SK-N-SH (cell line): ENCODE measurements at regions not wholly inside any gene's neighbourhood (a gene's known extent, or its start where the extent isn't known, plus 50 kb on each side); places are given as distances from the start of the nearest gene placed in this dataset.

Experiments
- CTCF ChIA-PET: fragments of 300-600, 350-600 bp; formaldehyde crosslinking; extraction: SDS; loops from one replicate; lab custom pipeline; 2021; lab: Yijun Ruan, JAX
- POLR2A ChIA-PET: fragments of 350-600 bp; sonication (Branson Sonifier 250); formaldehyde crosslinking; extraction: SDS; loops from one replicate; lab custom pipeline; 2020; ENCODE audit warnings: antibody characterized with exemption, inconsistent platforms; lab: Yijun Ruan, JAX
- DNase-seq: peaks from one replicate; pipeline ENCODE4 v3.0.0; 2012
- H2AFZ ChIP-seq: fragments of 200-600 bp; sonication (generic); 2 replicates; pipeline ENCODE4 v1.8.1; 2016; ENCODE audit warnings: antibody characterized with exemption, mild to moderate bottlenecking, low read depth
- H3F3A ChIP-seq: fragments of 200-600 bp; sonication (generic); replicated peaks from 2 replicates; pipeline ENCODE3; 2016; ENCODE audit warnings: antibody characterized with exemption, mild to moderate bottlenecking; ENCODE audit not compliant: insufficient read depth
- H3K27ac ChIP-seq, 2 experiments: fragments of 200-500 bp in 1 of 2; fragments of 200-600 bp in 1 of 2; sonication (Bioruptor generic) in 1 of 2; sonication (generic), shearing (Covaris generic) in 1 of 2; 2 replicates each; pipeline versions ENCODE4 v1.5.1 to v1.6.1; 2014 to 2016; ENCODE audit warnings: low read depth in 2 of 2, inconsistent platforms in 1 of 2, low read length in 1 of 2, mild to moderate bottlenecking in 1 of 2, mixed read lengths in 1 of 2
- H3K27me3 ChIP-seq: fragments of 200-600 bp; sonication (generic), shearing (Covaris generic); 2 replicates; pipeline ENCODE4 v1.6.1; 2016; ENCODE audit warnings: mixed run types; ENCODE audit not compliant: insufficient read depth
- H3K36me3 ChIP-seq, 2 experiments: fragments of 200-500 bp in 1 of 2; fragments of 200-600 bp in 1 of 2; sonication (Bioruptor generic) in 1 of 2; sonication (generic) in 1 of 2; replicated peaks in 1 of 2; 2 replicates each; pipeline versions ENCODE3 to v1.5.1; 2014 to 2016; ENCODE audit warnings: low read length in 1 of 2, mild to moderate bottlenecking in 1 of 2; ENCODE audit not compliant: insufficient read depth in 2 of 2, control insufficient read depth in 1 of 2
- H3K4me1 ChIP-seq, 2 experiments: fragments of 200-500 bp in 1 of 2; fragments of 200-600 bp in 1 of 2; sonication (Bioruptor generic) in 1 of 2; sonication (generic), shearing (Covaris generic) in 1 of 2; 2 replicates each; pipeline versions ENCODE4 v1.5.1 to v1.6.1; 2014 to 2016; ENCODE audit warnings: low read depth in 1 of 2, low read length in 1 of 2, mixed run types in 1 of 2; ENCODE audit not compliant: insufficient read depth in 2 of 2, control insufficient read depth in 1 of 2
- H3K4me2 ChIP-seq: fragments of 200-600 bp; sonication (generic), shearing (Covaris generic); 2 replicates; pipeline ENCODE4 v1.6.1; 2017; ENCODE audit warnings: mixed run types
- H3K4me3 ChIP-seq, 2 experiments: fragments of 200-500 bp in 1 of 2; fragments of 200-600 bp in 1 of 2; sonication (Bioruptor generic) in 1 of 2; sonication (generic), shearing (Covaris generic) in 1 of 2; 2 replicates each; pipeline versions ENCODE4 v1.5.1 to v1.8.1; 2014 to 2016; ENCODE audit warnings: low read depth in 2 of 2, inconsistent platforms in 1 of 2, low read length in 1 of 2, mild to moderate bottlenecking in 1 of 2, mixed read lengths in 1 of 2, moderate library complexity in 1 of 2
- H3K79me2 ChIP-seq: fragments of 200-600 bp; sonication (generic); 2 replicates; pipeline ENCODE4 v1.8.1; 2017; ENCODE audit warnings: mild to moderate bottlenecking; ENCODE audit not compliant: insufficient read depth
- H3K9ac ChIP-seq: fragments of 200-600 bp; sonication (generic); 2 replicates; pipeline ENCODE4 v1.6.1; 2017; ENCODE audit warnings: mixed run types
- H3K9me2 ChIP-seq: fragments of 200-600 bp; sonication (generic); 2 replicates; pipeline ENCODE4 v1.6.1; 2017; ENCODE audit warnings: mixed run types
- H3K9me3 ChIP-seq: fragments of 200-600 bp; sonication (generic); 2 replicates; pipeline ENCODE4 v1.6.1; 2017; ENCODE audit warnings: mixed run types, mild to moderate bottlenecking, moderate library complexity
- H4K20me1 ChIP-seq: fragments of 200-600 bp; sonication (generic); 2 replicates; pipeline ENCODE4 v1.6.1; 2017; ENCODE audit warnings: mild to moderate bottlenecking, mixed run types; ENCODE audit not compliant: insufficient read depth
- EP300 ChIP-seq, 2 experiments: IDR thresholded peaks; 2 replicates each; pipeline versions ENCODE4 v1.4.0 to v1.6.1; 2012; ENCODE audit warnings: borderline replicate concordance in 1 of 2, low read depth in 1 of 2, low read length in 1 of 2
- EZH2phosphoT487 ChIP-seq: fragments of 200-600 bp; sonication (generic); IDR thresholded peaks from 2 replicates; pipeline ENCODE4 v1.6.1; 2017; ENCODE audit warnings: low read depth, mixed run types, mild to moderate bottlenecking, antibody characterized with exemption, moderate library complexity, borderline replicate concordance
- GABPA ChIP-seq: IDR thresholded peaks from 2 replicates; pipeline ENCODE4 v1.4.0; 2012; ENCODE audit warnings: low read depth, mild to moderate bottlenecking
- GATA2 ChIP-seq: sonication (generic); formaldehyde crosslinking; IDR thresholded peaks from 2 replicates; pipeline ENCODE4 v1.5.0; 2020; ENCODE audit warnings: mild to moderate bottlenecking, missing genetic modification reagents
- JUND ChIP-seq: IDR thresholded peaks from 2 replicates; pipeline ENCODE4 v1.4.0; 2012
- MEF2A ChIP-seq: IDR thresholded peaks from 2 replicates; pipeline ENCODE4 v1.4.0; 2012; ENCODE audit warnings: low read depth, borderline replicate concordance
- NFIC ChIP-seq: IDR thresholded peaks from 2 replicates; pipeline ENCODE4 v1.4.0; 2012; ENCODE audit warnings: borderline replicate concordance
- NRF1 ChIP-seq: IDR thresholded peaks from 2 replicates; pipeline ENCODE4 v1.6.1; 2012; ENCODE audit warnings: low read depth, mild to moderate bottlenecking, low read length
- RCOR1 ChIP-seq: fragments of 150-350 bp; IDR thresholded peaks from 2 replicates; pipeline ENCODE4 v1.6.1; 2017; ENCODE audit warnings: antibody characterized with exemption, low read length
- RXRA ChIP-seq: IDR thresholded peaks from 2 replicates; pipeline ENCODE4 v1.4.0; 2012; ENCODE audit warnings: low read depth, mild to moderate bottlenecking, borderline replicate concordance
- SMC3 ChIP-seq: IDR thresholded peaks from 2 replicates; pipeline ENCODE4 v1.6.1; 2012; ENCODE audit warnings: low read depth, low read length, improper control_type of control experiment
- TAF1 ChIP-seq: IDR thresholded peaks from 2 replicates; pipeline ENCODE4 v1.6.1; 2012; ENCODE audit warnings: low read depth, mild to moderate bottlenecking, low read length, moderate library complexity, borderline replicate concordance
- TCF12 ChIP-seq: IDR thresholded peaks from 2 replicates; pipeline ENCODE4 v1.4.0; 2012
- TEAD4 ChIP-seq: IDR thresholded peaks from 2 replicates; pipeline ENCODE4 v1.4.0; 2012; ENCODE audit warnings: mild to moderate bottlenecking, borderline replicate concordance; ENCODE audit not compliant: insufficient read depth
- YY1 ChIP-seq: IDR thresholded peaks from 2 replicates; pipeline ENCODE4 v1.4.0; 2012; ENCODE audit warnings: low read depth, mild to moderate bottlenecking
- WGBS: methylation state at CpG from one replicate; pipeline ENCODE4 v1.1.6; 2017; ENCODE audit warnings: low lambda C conversion rate; 5-methylcytosine and 5-hydroxymethylcytosine counted together
- TF ChIP-seq, protein P1 (sequence below): IDR thresholded peaks from 2 replicates; pipeline ENCODE4 v1.4.0; 2012; ENCODE audit warnings: low read depth
- TF ChIP-seq, protein P2 (sequence below): IDR thresholded peaks from 2 replicates; pipeline ENCODE4; 2012
- TF ChIP-seq, protein P3 (sequence below): fragments of 200-600 bp; sonication (generic); IDR thresholded peaks from 2 replicates; pipeline ENCODE4 v1.6.1; 2017; ENCODE audit warnings: antibody characterized with exemption, mild to moderate bottlenecking, moderate library complexity
- TF ChIP-seq, protein P4 (sequence below): IDR thresholded peaks from 2 replicates; pipeline ENCODE4 v1.4.0; 2012; ENCODE audit warnings: low read depth, borderline replicate concordance
- TF ChIP-seq, protein P5 (sequence below): fragments of 150-350 bp; IDR thresholded peaks from 2 replicates; pipeline ENCODE4 v1.6.1; 2016; ENCODE audit warnings: mild to moderate bottlenecking, low read depth, low read length
- TF ChIP-seq, protein P6 (sequence below): fragments of 150-350 bp; IDR thresholded peaks from 2 replicates; pipeline ENCODE4 v1.6.1; 2017; ENCODE audit warnings: antibody characterized with exemption, low read length, low read depth, borderline replicate concordance

DNA sequence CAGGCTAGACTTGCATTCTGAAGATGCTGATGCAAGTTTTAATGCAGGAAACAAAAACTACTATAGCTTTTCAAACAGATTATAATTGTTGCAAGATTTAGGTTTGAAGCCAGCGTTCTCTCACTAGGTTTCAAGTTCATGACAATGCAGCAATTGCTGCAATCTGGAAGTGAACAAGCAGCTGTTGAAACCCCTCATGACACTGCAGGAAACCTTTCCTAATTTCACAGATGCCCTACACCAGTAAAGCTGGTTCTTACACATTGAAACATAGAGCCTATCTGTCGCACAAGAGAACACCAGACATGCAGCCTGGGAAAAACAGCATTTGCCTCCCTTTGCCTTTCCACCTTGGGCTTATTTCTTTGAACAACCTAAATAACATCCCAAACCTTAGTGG lies 1737.2 kb upstream of the MIR17HG start:
- Histone ChIP-seq H4K20me1 (no peaks in the 10 kb centered on the region), H3K4me3 (no peak overlapping the region), H3K79me2 (no peaks in the 10 kb centered on the region), H3K36me3 (no peaks in the 10 kb centered on the region), H3K9me2 (no peaks in the 10 kb centered on the region), H3K27ac (no peak overlapping the region), H3K4me1 (no peaks in the 10 kb centered on the region), H3K9ac (no peak overlapping the region), H3K4me2 (no peak overlapping the region), H3K9me3 (no peaks in the 10 kb centered on the region), H2AFZ (no peak overlapping the region), H3F3A (no peaks in the 10 kb centered on the region), H3K27me3 (no peaks in the 10 kb centered on the region)
- WGBS: 76% methylated on average over 2 of the region's 2 CpGs
- no peak for DNase-seq
- CTCF ChIA-PET: no interaction called here
- POLR2A ChIA-PET: no interaction called here
- TF ChIP-seq GATA2 (CRISPR knock-in tag): no peak
- TF ChIP-seq EP300 (IDR thresholded peaks at IDR 0.05; ENCODE audit: borderline replicate concordance in 1 of 2, low read depth in 1 of 2, low read length in 1 of 2): no peak
- TF ChIP-seq, protein P1, sequence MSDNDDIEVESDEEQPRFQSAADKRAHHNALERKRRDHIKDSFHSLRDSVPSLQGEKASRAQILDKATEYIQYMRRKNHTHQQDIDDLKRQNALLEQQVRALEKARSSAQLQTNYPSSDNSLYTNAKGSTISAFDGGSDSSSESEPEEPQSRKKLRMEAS: no peak
- TF ChIP-seq, protein P2, sequence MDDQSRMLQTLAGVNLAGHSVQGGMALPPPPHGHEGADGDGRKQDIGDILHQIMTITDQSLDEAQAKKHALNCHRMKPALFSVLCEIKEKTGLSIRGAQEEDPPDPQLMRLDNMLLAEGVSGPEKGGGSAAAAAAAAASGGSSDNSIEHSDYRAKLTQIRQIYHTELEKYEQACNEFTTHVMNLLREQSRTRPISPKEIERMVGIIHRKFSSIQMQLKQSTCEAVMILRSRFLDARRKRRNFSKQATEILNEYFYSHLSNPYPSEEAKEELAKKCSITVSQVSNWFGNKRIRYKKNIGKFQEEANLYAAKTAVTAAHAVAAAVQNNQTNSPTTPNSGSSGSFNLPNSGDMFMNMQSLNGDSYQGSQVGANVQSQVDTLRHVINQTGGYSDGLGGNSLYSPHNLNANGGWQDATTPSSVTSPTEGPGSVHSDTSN: no peak
- no peak for TF ChIP-seq RXRA

DNA sequence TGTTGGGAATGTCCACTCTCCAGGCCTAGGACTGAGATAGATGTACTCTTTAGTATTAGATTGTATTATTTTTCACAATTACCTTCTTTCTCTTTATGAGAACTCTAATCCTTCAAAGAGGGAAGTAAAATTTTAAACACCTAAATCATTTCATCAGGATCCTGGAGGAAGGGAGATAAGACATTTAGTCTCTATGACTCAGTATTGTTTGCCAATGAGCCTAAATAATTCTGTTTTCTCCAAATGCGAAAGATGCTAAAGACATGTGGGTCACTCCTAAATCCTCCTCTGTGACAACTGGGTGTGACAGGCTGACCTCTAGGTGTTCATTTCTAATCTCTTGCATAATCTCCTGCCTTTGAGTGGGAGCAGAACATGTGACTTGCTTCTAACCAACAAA lies 1736.6 kb upstream of the MIR17HG start:
- Histone ChIP-seq H3K4me3 (no peak overlapping the region), H3K9me3 (no peaks in the 10 kb centered on the region; the same call in 1 of the 2 replicates), H3K27ac (no peak overlapping the region), H3K9ac (no peak overlapping the region), H3K4me2 (no peak overlapping the region), H3K27me3 (no peaks in the 10 kb centered on the region), H3K4me1 (no peaks in the 10 kb centered on the region), H3F3A (no peaks in the 10 kb centered on the region), H4K20me1 (no peaks in the 10 kb centered on the region), H3K36me3 (no peaks in the 10 kb centered on the region), H3K79me2 (no peaks in the 10 kb centered on the region), H2AFZ (no peak overlapping the region), H3K9me2 (no peaks in the 10 kb centered on the region)
- CTCF ChIA-PET: no interaction called here
- POLR2A ChIA-PET: no interaction called here
- 64% methylated on average over 1 of the region's 1 CpG for WGBS
- DNase-seq: no peak
- TF ChIP-seq, protein P3, sequence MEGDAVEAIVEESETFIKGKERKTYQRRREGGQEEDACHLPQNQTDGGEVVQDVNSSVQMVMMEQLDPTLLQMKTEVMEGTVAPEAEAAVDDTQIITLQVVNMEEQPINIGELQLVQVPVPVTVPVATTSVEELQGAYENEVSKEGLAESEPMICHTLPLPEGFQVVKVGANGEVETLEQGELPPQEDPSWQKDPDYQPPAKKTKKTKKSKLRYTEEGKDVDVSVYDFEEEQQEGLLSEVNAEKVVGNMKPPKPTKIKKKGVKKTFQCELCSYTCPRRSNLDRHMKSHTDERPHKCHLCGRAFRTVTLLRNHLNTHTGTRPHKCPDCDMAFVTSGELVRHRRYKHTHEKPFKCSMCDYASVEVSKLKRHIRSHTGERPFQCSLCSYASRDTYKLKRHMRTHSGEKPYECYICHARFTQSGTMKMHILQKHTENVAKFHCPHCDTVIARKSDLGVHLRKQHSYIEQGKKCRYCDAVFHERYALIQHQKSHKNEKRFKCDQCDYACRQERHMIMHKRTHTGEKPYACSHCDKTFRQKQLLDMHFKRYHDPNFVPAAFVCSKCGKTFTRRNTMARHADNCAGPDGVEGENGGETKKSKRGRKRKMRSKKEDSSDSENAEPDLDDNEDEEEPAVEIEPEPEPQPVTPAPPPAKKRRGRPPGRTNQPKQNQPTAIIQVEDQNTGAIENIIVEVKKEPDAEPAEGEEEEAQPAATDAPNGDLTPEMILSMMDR: no peak
- TF ChIP-seq, protein P4, sequence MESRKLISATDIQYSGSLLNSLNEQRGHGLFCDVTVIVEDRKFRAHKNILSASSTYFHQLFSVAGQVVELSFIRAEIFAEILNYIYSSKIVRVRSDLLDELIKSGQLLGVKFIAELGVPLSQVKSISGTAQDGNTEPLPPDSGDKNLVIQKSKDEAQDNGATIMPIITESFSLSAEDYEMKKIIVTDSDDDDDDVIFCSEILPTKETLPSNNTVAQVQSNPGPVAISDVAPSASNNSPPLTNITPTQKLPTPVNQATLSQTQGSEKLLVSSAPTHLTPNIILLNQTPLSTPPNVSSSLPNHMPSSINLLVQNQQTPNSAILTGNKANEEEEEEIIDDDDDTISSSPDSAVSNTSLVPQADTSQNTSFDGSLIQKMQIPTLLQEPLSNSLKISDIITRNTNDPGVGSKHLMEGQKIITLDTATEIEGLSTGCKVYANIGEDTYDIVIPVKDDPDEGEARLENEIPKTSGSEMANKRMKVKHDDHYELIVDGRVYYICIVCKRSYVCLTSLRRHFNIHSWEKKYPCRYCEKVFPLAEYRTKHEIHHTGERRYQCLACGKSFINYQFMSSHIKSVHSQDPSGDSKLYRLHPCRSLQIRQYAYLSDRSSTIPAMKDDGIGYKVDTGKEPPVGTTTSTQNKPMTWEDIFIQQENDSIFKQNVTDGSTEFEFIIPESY: no peak
- TF ChIP-seq GABPA: no peak
- no peak for TF ChIP-seq TCF12
- TF ChIP-seq SMC3: no peak
- TF ChIP-seq, protein P5, sequence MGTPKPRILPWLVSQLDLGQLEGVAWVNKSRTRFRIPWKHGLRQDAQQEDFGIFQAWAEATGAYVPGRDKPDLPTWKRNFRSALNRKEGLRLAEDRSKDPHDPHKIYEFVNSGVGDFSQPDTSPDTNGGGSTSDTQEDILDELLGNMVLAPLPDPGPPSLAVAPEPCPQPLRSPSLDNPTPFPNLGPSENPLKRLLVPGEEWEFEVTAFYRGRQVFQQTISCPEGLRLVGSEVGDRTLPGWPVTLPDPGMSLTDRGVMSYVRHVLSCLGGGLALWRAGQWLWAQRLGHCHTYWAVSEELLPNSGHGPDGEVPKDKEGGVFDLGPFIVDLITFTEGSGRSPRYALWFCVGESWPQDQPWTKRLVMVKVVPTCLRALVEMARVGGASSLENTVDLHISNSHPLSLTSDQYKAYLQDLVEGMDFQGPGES: no peak
- no peak for TF ChIP-seq NRF1
- no peak for TF ChIP-seq YY1
- TF ChIP-seq JUND: no peak
- no peak for TF ChIP-seq TEAD4
- TF ChIP-seq RCOR1: no peak
- no peak for TF ChIP-seq MEF2A
- TF ChIP-seq, protein P6, sequence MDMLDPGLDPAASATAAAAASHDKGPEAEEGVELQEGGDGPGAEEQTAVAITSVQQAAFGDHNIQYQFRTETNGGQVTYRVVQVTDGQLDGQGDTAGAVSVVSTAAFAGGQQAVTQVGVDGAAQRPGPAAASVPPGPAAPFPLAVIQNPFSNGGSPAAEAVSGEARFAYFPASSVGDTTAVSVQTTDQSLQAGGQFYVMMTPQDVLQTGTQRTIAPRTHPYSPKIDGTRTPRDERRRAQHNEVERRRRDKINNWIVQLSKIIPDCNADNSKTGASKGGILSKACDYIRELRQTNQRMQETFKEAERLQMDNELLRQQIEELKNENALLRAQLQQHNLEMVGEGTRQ: no peak
- TF ChIP-seq EP300 (IDR thresholded peaks at IDR 0.05; ENCODE audit: borderline replicate concordance in 1 of 2, low read depth in 1 of 2, low read length in 1 of 2): no peak
- TF ChIP-seq TAF1: no peak
- no peak for TF ChIP-seq GATA2 (CRISPR knock-in tag)
- no peak for TF ChIP-seq EZH2phosphoT487
- TF ChIP-seq NFIC: no peak
